ENCODE measurements at regions not wholly inside any gene's neighbourhood (a gene's known extent, or its start where the extent isn't known, plus 50 kb on each side); places are given as distances from the start of the nearest gene placed in this dataset.

GRCh38 chr6:93918258-93918657, 498.9 kb upstream of the EPHA7 start:
- ATAC-seq (no peak), DNase-seq (no peak)
- TF ChIP-seq CTCF (IDR thresholded peaks at IDR 0.05) (no peak), POLR2A (IDR thresholded peaks at IDR 0.05) (no peak)
- intact Hi-C loops (cut with DNase I): no loop called here
- Histone ChIP-seq H3K4me3 (no peak overlapping the region), H3K9me3 (no peaks in the 10 kb centered on the region), H3K27ac (no peak overlapping the region), H3K4me1 (no peaks in the 10 kb centered on the region), H3K36me3 (no peaks in the 10 kb centered on the region), H3K27me3 (no peaks in the 10 kb centered on the region)
- WGBS, 4 donors: 77 to 86% (median 83%) methylated on average over 3 of the region's 3 CpGs

GRCh38 chr6:93917216-93917615, 497.9 kb upstream of the EPHA7 start:
- TF ChIP-seq POLR2A (IDR thresholded peaks at IDR 0.05) (no peak), CTCF (IDR thresholded peaks at IDR 0.05) (no peak)
- DNase-seq: no peak
- Histone ChIP-seq H3K27me3 (no peaks in the 10 kb centered on the region), H3K4me1 (no peaks in the 10 kb centered on the region), H3K9me3 (no peaks in the 10 kb centered on the region), H3K36me3 (no peaks in the 10 kb centered on the region), H3K4me3 (no peak overlapping the region), H3K27ac (no peak overlapping the region)
- intact Hi-C loops (cut with DNase I): no loop called here
- WGBS, 4 donors: 69 to 84% (median 78%) methylated on average over 1 of the region's 1 CpG
- ATAC-seq: no peak

GRCh38 chr6:93916716-93917115, 497.4 kb upstream of the EPHA7 start:
- Histone ChIP-seq H3K4me1 (no peaks in the 10 kb centered on the region), H3K4me3 (no peak overlapping the region), H3K36me3 (no peaks in the 10 kb centered on the region), H3K27ac (no peak overlapping the region), H3K9me3 (no peaks in the 10 kb centered on the region), H3K27me3 (no peaks in the 10 kb centered on the region)
- 23 to 68% (median 44%) methylated on average over 1 of the region's 1 CpG for WGBS, 4 donors
- ATAC-seq (no peak), DNase-seq (no peak)
- no peak for TF ChIP-seq CTCF (IDR thresholded peaks at IDR 0.05)
- TF ChIP-seq POLR2A (IDR thresholded peaks at IDR 0.05): no peak
- intact Hi-C loops (cut with DNase I): no loop called here

- TF ChIP-seq CTCF (IDR thresholded peaks at IDR 0.05) (no peak), POLR2A (IDR thresholded peaks at IDR 0.05) (no peak)
- ATAC-seq (no peak), DNase-seq (no peak)
- Histone ChIP-seq H3K27ac (no peak overlapping the region), H3K27me3 (no peaks in the 10 kb centered on the region), H3K4me3 (no peak overlapping the region), H3K36me3 (no peaks in the 10 kb centered on the region), H3K4me1 (no peaks in the 10 kb centered on the region), H3K9me3 (no peaks in the 10 kb centered on the region)
- intact Hi-C loops (cut with DNase I): no loop called here
Measured at GRCh38 chr6:93915961-93916360, 496.6 kb upstream of the EPHA7 start.

All from heart left ventricle (tissue), 16 donors.